Amygdala (tissue), 56 donors: ENCODE measurements at regions not wholly inside any gene's neighbourhood (a gene's known extent, or its start where the extent isn't known, plus 50 kb on each side); places are given as distances from the start of the nearest gene placed in this dataset.
A peak's percentile ranks its signal among the peaks of the same experiment; 100 is the strongest.
"Not testable (repeated sequence)": the region's sequence is repeated elsewhere in the genome, so short reads cannot be mapped to it uniquely, and the experiment has no call there.

Source experiments
- DNase-seq, 56 donors: peaks; one replicate each; lab custom pipeline; 2025; lab: John Stamatoyannopoulos, UW

GRCh38 chrX:45455732-45456131, 255.1 kb upstream of the DIPK2B start:
- not testable (repeated sequence) for DNase-seq

GRCh38 chrX:45454290-45454689, 253.6 kb upstream of the DIPK2B start:
- DNase-seq = peak in 10 of 56 donors; percentile 0 to 6 (median 2)

GRCh38 chrX:45449982-45450381, 249.3 kb upstream of the DIPK2B start:
- no peak for DNase-seq

- no peak for DNase-seq
Measured at GRCh38 chrX:45447995-45448394, 247.3 kb upstream of the DIPK2B start.

- no peak for DNase-seq
Measured at GRCh38 chrX:45447331-45447730, 246.7 kb upstream of the DIPK2B start.

- no peak for DNase-seq
Measured at GRCh38 chrX:45445745-45446412, 245.2 kb upstream of the DIPK2B start.

GRCh38 chrX:45437186-45437585, 236.5 kb upstream of the DIPK2B start:
- no peak for DNase-seq

GRCh38 chrX:45435481-45435880, 234.8 kb upstream of the DIPK2B start:
- no peak for DNase-seq

- no peak for DNase-seq
Measured at GRCh38 chrX:45434231-45434630, 233.6 kb upstream of the DIPK2B start.

GRCh38 chrX:45428831-45429230, 228.2 kb upstream of the DIPK2B start:
- no peak for DNase-seq

GRCh38 chrX:45424326-45424725, 223.7 kb upstream of the DIPK2B start:
- DNase-seq = no peak

GRCh38 chrX:45422216-45422925, 221.7 kb upstream of the DIPK2B start:
- DNase-seq = no peak

- no peak for DNase-seq
Measured at GRCh38 chrX:45421806-45422205, 221.1 kb upstream of the DIPK2B start.

- no peak for DNase-seq
Measured at GRCh38 chrX:45404206-45404605, 203.5 kb upstream of the DIPK2B start.

- DNase-seq = no peak
Measured at GRCh38 chrX:45401923-45402322, 201.2 kb upstream of the DIPK2B start.

- not testable (repeated sequence) for DNase-seq
Measured at GRCh38 chrX:45400951-45401725, 200.5 kb upstream of the DIPK2B start.

GRCh38 chrX:45400027-45400779, 199.5 kb upstream of the DIPK2B start:
- no peak for DNase-seq

GRCh38 chrX:45385757-45386156, 185.1 kb upstream of the DIPK2B start:
- DNase-seq = no peak

GRCh38 chrX:45381841-45382240, 181.2 kb upstream of the DIPK2B start:
- DNase-seq = no peak

GRCh38 chrX:45381366-45381765, 180.7 kb upstream of the DIPK2B start:
- no peak for DNase-seq

- DNase-seq = no peak
Measured at GRCh38 chrX:45379236-45379635, 178.6 kb upstream of the DIPK2B start.
